IMR-90 (cell line): ENCODE measurements at regions not wholly inside any gene's neighbourhood (a gene's known extent, or its start where the extent isn't known, plus 50 kb on each side); places are given as distances from the start of the nearest gene placed in this dataset.

Source experiments
- ATAC-seq: fragments of 200-7000 bp; cut with Tn5 transposase; 2 replicates; pipeline ENCODE4 v1.9.1; 2020; ENCODE audit warnings: low read depth, mild to moderate bottlenecking, moderate library complexity
- BruUV-seq: library from RNA; stranded (reverse); fragments of 400-500 nt; replicated peaks from 2 replicates; lab custom pipeline; 2021; lab: Mats Ljungman, UMichigan
- CTCF ChIA-PET: fragments of 300-600 bp; formaldehyde crosslinking; extraction: SDS; loops from one replicate; lab custom pipeline; 2021; ENCODE audit warnings: antibody characterized with exemption; lab: Yijun Ruan, JAX
- POLR2A ChIA-PET: fragments of 300-600 bp; sonication (Branson Sonifier 250); formaldehyde crosslinking; loops from one replicate; lab custom pipeline; 2022; ENCODE audit warnings: antibody characterized with exemption; ENCODE audit not compliant: unreplicated experiment; lab: Charles Lee
- DNase-seq: peaks from one replicate; pipeline ENCODE4 v3.0.0; 2013
- H2AFZ ChIP-seq: replicated peaks from 2 replicates; pipeline ENCODE3; 2013; ENCODE audit warnings: low read length, mild to moderate bottlenecking; ENCODE audit not compliant: poor library complexity
- H2AK5ac ChIP-seq: 2 replicates; pipeline ENCODE4 v1.6.1; 2013; ENCODE audit warnings: low read depth, low read length, inconsistent platforms
- H2AK9ac ChIP-seq: replicated peaks from 2 replicates; pipeline ENCODE3; 2013; ENCODE audit warnings: mild to moderate bottlenecking, low read depth, low read length, moderate library complexity; ENCODE audit not compliant: poor library complexity
- H2BK120ac ChIP-seq: 2 replicates; pipeline ENCODE4 v1.6.1; 2013; ENCODE audit warnings: low read depth, low read length, inconsistent platforms
- H2BK15ac ChIP-seq: 3 replicates; pipeline ENCODE4 v1.6.1; 2013; ENCODE audit warnings: low read depth, low read length, inconsistent platforms
- H2BK20ac ChIP-seq: 2 replicates; pipeline ENCODE4 v1.6.1; 2013; ENCODE audit warnings: low read depth, mild to moderate bottlenecking, inconsistent platforms, low read length, moderate library complexity
- H2BK5ac ChIP-seq: 2 replicates; pipeline ENCODE4 v1.6.1; 2013; ENCODE audit warnings: mild to moderate bottlenecking, low read depth, low read length, inconsistent platforms; ENCODE audit not compliant: poor library complexity, severe bottlenecking
- H3K14ac ChIP-seq: replicated peaks from 2 replicates; pipeline ENCODE4 v1.6.1; 2013; ENCODE audit warnings: low read depth, low read length, inconsistent platforms
- H3K18ac ChIP-seq: 2 replicates; pipeline ENCODE4 v1.6.1; 2013; ENCODE audit warnings: low read depth, low read length, control low read depth
- H3K23ac ChIP-seq: 2 replicates; pipeline ENCODE4 v1.6.1; 2013; ENCODE audit warnings: low read depth, low read length, inconsistent platforms
- H3K27ac ChIP-seq: 2 replicates; pipeline ENCODE4 v1.5.1; 2013; ENCODE audit warnings: mild to moderate bottlenecking, control low read depth, low read length; ENCODE audit not compliant: insufficient read depth
- H3K27me3 ChIP-seq: 2 replicates; pipeline ENCODE4 v1.6.1; 2013; ENCODE audit warnings: low read length; ENCODE audit not compliant: control insufficient read depth, insufficient read depth
- H3K36me3 ChIP-seq: 2 replicates; pipeline ENCODE4 v1.6.1; 2013; ENCODE audit warnings: low read length, mixed read lengths; ENCODE audit not compliant: control insufficient read depth, insufficient read depth
- H3K4ac ChIP-seq: 2 replicates; pipeline ENCODE4 v1.6.1; 2013; ENCODE audit warnings: low read depth, low read length, inconsistent platforms
- H3K4me1 ChIP-seq: 2 replicates; pipeline ENCODE4 v1.6.1; 2013; ENCODE audit warnings: low read length, mixed read lengths; ENCODE audit not compliant: control insufficient read depth, insufficient read depth
- H3K4me2 ChIP-seq: 2 replicates; pipeline ENCODE4 v1.6.1; 2013; ENCODE audit warnings: low read depth, mild to moderate bottlenecking, control low read depth, low read length, moderate library complexity
- H3K4me3 ChIP-seq: 2 replicates; pipeline ENCODE4 v1.5.1; 2013; ENCODE audit warnings: low read depth, mild to moderate bottlenecking, control low read depth, low read length, moderate library complexity; ENCODE audit not compliant: insufficient read depth
- H3K56ac ChIP-seq: 2 replicates; pipeline ENCODE4 v1.6.1; 2013; ENCODE audit warnings: low read length, inconsistent platforms; ENCODE audit not compliant: insufficient read depth; ENCODE audit errors: extremely low read depth
- H3K79me1 ChIP-seq, 2 experiments: 2 replicates each; pipeline ENCODE4 v1.6.1; 2013; ENCODE audit warnings: low read length in 2 of 2, inconsistent platforms in 1 of 2, low read depth in 1 of 2
- H3K9ac ChIP-seq: 2 replicates; pipeline ENCODE4 v1.6.1; 2013; ENCODE audit warnings: low read depth, low read length, control low read depth
- H3K9me1 ChIP-seq: 2 replicates; pipeline ENCODE4 v1.6.1; 2013; ENCODE audit warnings: low read length, inconsistent platforms; ENCODE audit not compliant: insufficient read depth
- H3K9me3 ChIP-seq: 2 replicates; pipeline ENCODE4 v1.6.1; 2013; ENCODE audit warnings: low read length; ENCODE audit not compliant: control insufficient read depth, insufficient read depth
- H4K20me1 ChIP-seq: 2 replicates; pipeline ENCODE4 v1.6.1; 2013; ENCODE audit warnings: low read length, inconsistent platforms; ENCODE audit not compliant: insufficient read depth
- H4K5ac ChIP-seq: 2 replicates; pipeline ENCODE4 v1.6.1; 2013; ENCODE audit warnings: mild to moderate bottlenecking, low read depth, low read length, control low read depth
- H4K8ac ChIP-seq, 2 experiments: 2 replicates each; pipeline ENCODE4 v1.6.1; 2013; ENCODE audit warnings: low read depth in 2 of 2, low read length in 2 of 2, control low read depth in 1 of 2, inconsistent platforms in 1 of 2
- H4K91ac ChIP-seq: 2 replicates; pipeline ENCODE4 v1.6.1; 2013; ENCODE audit warnings: low read depth, low read length, inconsistent platforms; ENCODE audit not compliant: insufficient read depth
- BHLHE40 ChIP-seq: fragments of 150-350 bp; IDR thresholded peaks from 2 replicates; pipeline ENCODE4 v1.6.1; 2016; ENCODE audit warnings: mild to moderate bottlenecking, low read depth, low read length
- CEBPB ChIP-seq: IDR thresholded peaks from 2 replicates; pipeline ENCODE4 v1.6.1; 2012; ENCODE audit warnings: low read depth, low read length, improper control_type of control experiment
- CHD1 ChIP-seq: IDR thresholded peaks from 2 replicates; pipeline ENCODE4 v1.6.1; 2012; ENCODE audit warnings: low read depth, low read length, improper control_type of control experiment
- ELK1 ChIP-seq: fragments of 150-350 bp; IDR thresholded peaks from 2 replicates; pipeline ENCODE4 v1.6.1; 2016; ENCODE audit warnings: low read depth, mild to moderate bottlenecking, low read length, moderate library complexity, borderline replicate concordance
- FOS ChIP-seq: fragments of 150-350 bp; IDR thresholded peaks from 2 replicates; pipeline ENCODE4 v1.6.1; 2016; ENCODE audit warnings: low read depth, low read length
- MAFK ChIP-seq: IDR thresholded peaks from 2 replicates; pipeline ENCODE4 v1.6.1; 2012; ENCODE audit warnings: low read depth, low read length, improper control_type of control experiment
- MAZ ChIP-seq: IDR thresholded peaks from 2 replicates; pipeline ENCODE4 v1.6.1; 2012; ENCODE audit warnings: low read depth, mild to moderate bottlenecking, low read length, improper control_type of control experiment, moderate library complexity, borderline replicate concordance
- MXI1 ChIP-seq: IDR thresholded peaks from 2 replicates; pipeline ENCODE4 v1.6.1; 2012; ENCODE audit warnings: low read depth, mild to moderate bottlenecking, low read length, moderate library complexity, borderline replicate concordance
- NFE2L2 ChIP-seq: fragments of 150-350 bp; IDR thresholded peaks from 2 replicates; pipeline ENCODE4 v1.6.1; 2016; ENCODE audit warnings: low read depth, mild to moderate bottlenecking, low read length
- POLR2A ChIP-seq: IDR thresholded peaks from 2 replicates; pipeline ENCODE4 v1.6.1; 2012; ENCODE audit warnings: mild to moderate bottlenecking, low read depth, low read length
- RAD21 ChIP-seq: IDR thresholded peaks from 2 replicates; pipeline ENCODE4 v1.6.1; 2012; ENCODE audit warnings: low read length, improper control_type of control experiment
- RCOR1 ChIP-seq: IDR thresholded peaks from 2 replicates; pipeline ENCODE4 v1.6.1; 2012; ENCODE audit warnings: mild to moderate bottlenecking, low read length, improper control_type of control experiment; ENCODE audit not compliant: insufficient replicate concordance
- RFX5 ChIP-seq: IDR thresholded peaks from 2 replicates; pipeline ENCODE4 v1.8.0; 2012; ENCODE audit warnings: low read depth, mild to moderate bottlenecking, low read length, moderate library complexity
- SMC3 ChIP-seq: fragments of 150-350 bp; IDR thresholded peaks from 2 replicates; pipeline ENCODE4 v1.6.1; 2016; ENCODE audit warnings: low read depth, mild to moderate bottlenecking, antibody characterized with exemption, low read length, moderate library complexity
- USF2 ChIP-seq: fragments of 150-350 bp; IDR thresholded peaks from 2 replicates; pipeline ENCODE4 v1.6.1; 2017; ENCODE audit warnings: mild to moderate bottlenecking, antibody characterized with exemption, low read length, low read depth
- WGBS, 2 experiments: methylation state at CpG; one replicate each; pipeline versions ENCODE4 v1.1.5 to v1.1.7; 2013; ENCODE audit warnings: missing lambda C conversion rate in 2 of 2; ENCODE audit not compliant: insufficient read length in 1 of 2; ENCODE audit errors: extremely low coverage in 2 of 2; 5-methylcytosine and 5-hydroxymethylcytosine counted together
- dilution Hi-C: fragments of 300-500 bp; cut with HindIII; formaldehyde crosslinking; loops from one replicate; pipeline ENCODE4 v1.14.3; 2018; ENCODE audit warnings: low sequenced_read_pairs; ENCODE audit not compliant: unreplicated experiment
- in situ Hi-C: fragments of 300-500 bp; cut with MboI; formaldehyde crosslinking; loops from 3 replicates; pipeline ENCODE4 v1.14.3; 2019; ENCODE audit warnings: low sequenced_read_pairs, inconsistent platforms, mixed read lengths
- intact Hi-C: fragments of 100-400 bp; cut with micrococcal nuclease; formaldehyde crosslinking; loops from 2 replicates; pipeline ENCODE4 v1.10.0; 2022
- TF ChIP-seq, protein P1 (sequence below): conservative IDR thresholded peaks from 2 replicates; pipeline ENCODE4 v1.5.1; 2012; ENCODE audit warnings: mild to moderate bottlenecking, low read depth, low read length, improper control_type of control experiment

GRCh38 chr7:114364151-114364550 is 50.5 kb upstream of the FOXP2 start:
- no peak overlapping the region for H3K4ac ChIP-seq
- POLR2A ChIA-PET, result no interaction called here
- no peak for DNase-seq

More at GRCh38 chr7:114364151-114364550, 50.5 kb upstream of the FOXP2 start:
- no peak overlapping the region for H3K4me2 ChIP-seq
- in situ Hi-C loops (no loop called here), intact Hi-C loops (no loop called here), dilution Hi-C loops (no loop called here)
- no peak overlapping the region for H3K27ac ChIP-seq
- H3K79me1 ChIP-seq, result no peaks in the 10 kb centered on the region
- H2BK20ac ChIP-seq, result no peak overlapping the region
- H4K91ac ChIP-seq, result no peak overlapping the region
- H3K56ac ChIP-seq, result no peak overlapping the region
- no peak for ATAC-seq
- no peak overlapping the region for H3K14ac ChIP-seq
- no peak overlapping the region for H2AK9ac ChIP-seq
- no peak overlapping the region for H2BK120ac ChIP-seq
- H3K9ac ChIP-seq, result no peak overlapping the region
- no peaks in the 10 kb centered on the region for H3K36me3 ChIP-seq
- H3K9me1 ChIP-seq, result no peaks in the 10 kb centered on the region
- TF ChIP-seq FOS, result no peak
- TF ChIP-seq CHD1, result no peak
- no peak for TF ChIP-seq MAZ
- no peak for TF ChIP-seq SMC3
- TF ChIP-seq MXI1, result no peak
- no peak for TF ChIP-seq CEBPB
- TF ChIP-seq, protein P1, sequence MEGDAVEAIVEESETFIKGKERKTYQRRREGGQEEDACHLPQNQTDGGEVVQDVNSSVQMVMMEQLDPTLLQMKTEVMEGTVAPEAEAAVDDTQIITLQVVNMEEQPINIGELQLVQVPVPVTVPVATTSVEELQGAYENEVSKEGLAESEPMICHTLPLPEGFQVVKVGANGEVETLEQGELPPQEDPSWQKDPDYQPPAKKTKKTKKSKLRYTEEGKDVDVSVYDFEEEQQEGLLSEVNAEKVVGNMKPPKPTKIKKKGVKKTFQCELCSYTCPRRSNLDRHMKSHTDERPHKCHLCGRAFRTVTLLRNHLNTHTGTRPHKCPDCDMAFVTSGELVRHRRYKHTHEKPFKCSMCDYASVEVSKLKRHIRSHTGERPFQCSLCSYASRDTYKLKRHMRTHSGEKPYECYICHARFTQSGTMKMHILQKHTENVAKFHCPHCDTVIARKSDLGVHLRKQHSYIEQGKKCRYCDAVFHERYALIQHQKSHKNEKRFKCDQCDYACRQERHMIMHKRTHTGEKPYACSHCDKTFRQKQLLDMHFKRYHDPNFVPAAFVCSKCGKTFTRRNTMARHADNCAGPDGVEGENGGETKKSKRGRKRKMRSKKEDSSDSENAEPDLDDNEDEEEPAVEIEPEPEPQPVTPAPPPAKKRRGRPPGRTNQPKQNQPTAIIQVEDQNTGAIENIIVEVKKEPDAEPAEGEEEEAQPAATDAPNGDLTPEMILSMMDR, result no peak
- no peak for TF ChIP-seq NFE2L2
- no peak for TF ChIP-seq ELK1
- no peak for TF ChIP-seq USF2
- no peak for TF ChIP-seq BHLHE40
- TF ChIP-seq RCOR1, result no peak
- no peak for TF ChIP-seq RAD21
- no peak for TF ChIP-seq MAFK
- no peak for TF ChIP-seq RFX5
- TF ChIP-seq POLR2A, result no peak
- no peaks in the 10 kb centered on the region for H3K4me1 ChIP-seq
- no peak overlapping the region for H3K23ac ChIP-seq
- no peak overlapping the region for H3K18ac ChIP-seq
- CTCF ChIA-PET, result no interaction called here
- no peak overlapping the region for H2AFZ ChIP-seq
- no peak overlapping the region for H2BK15ac ChIP-seq
- no peak overlapping the region for H2BK5ac ChIP-seq
- BruUV-seq, result no TSS peak
- no peaks in the 10 kb centered on the region for H4K20me1 ChIP-seq
- no peak overlapping the region for H4K5ac ChIP-seq
- H3K4me3 ChIP-seq, result no peak overlapping the region
- no CpG with 5 or more reads among the region's 3 CpGs for WGBS, 2 experiments
- H4K8ac ChIP-seq, result no peak overlapping the region
- no peak overlapping the region for H2AK5ac ChIP-seq
- H3K9me3 ChIP-seq, result no peaks in the 10 kb centered on the region
- H3K27me3 ChIP-seq, result no peaks in the 10 kb centered on the region
